NCI-H526 treated with DMSO at 0.1 percent for 48 hours (cell line): ENCODE measurements at regions not wholly inside any gene's neighbourhood (a gene's known extent, or its start where the extent isn't known, plus 50 kb on each side); places are given as distances from the start of the nearest gene placed in this dataset.
"Not testable (repeated sequence)": the region's sequence is repeated elsewhere in the genome, so short reads cannot be mapped to it uniquely, and the experiment has no call there.

Source experiments
- DNase-seq: peaks from one replicate; lab custom pipeline; 2025; lab: John Stamatoyannopoulos, UW

DNA sequence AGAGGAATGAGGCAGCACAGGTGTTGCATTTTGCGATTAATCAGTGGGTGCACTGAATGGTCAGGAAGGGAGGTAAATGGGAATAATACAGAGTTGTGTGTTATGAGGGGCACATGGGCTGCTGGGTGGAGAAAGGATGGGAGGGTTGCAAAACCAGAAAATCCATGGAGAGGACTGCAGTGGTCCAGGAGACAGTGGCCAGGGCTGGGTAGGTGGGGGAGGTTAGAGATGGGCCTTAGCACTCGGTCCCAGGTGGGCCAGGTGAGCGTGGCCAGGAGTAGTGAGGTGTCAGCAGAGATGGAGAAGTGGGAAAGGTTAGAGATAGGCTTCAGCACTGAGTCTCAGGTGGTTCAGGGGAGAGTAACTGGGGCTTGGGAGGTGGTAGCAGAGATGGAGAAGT lies 399.1 kb upstream of the LARGE1 start:
- DNase-seq: no peak

- no peak for DNase-seq
These were observed 404.5 kb upstream of the LARGE1 start for GRCh38 chr22:34324763-34325162.

- no peak for DNase-seq
These were observed 406.6 kb upstream of the LARGE1 start for GRCh38 chr22:34326901-34327300.

DNA sequence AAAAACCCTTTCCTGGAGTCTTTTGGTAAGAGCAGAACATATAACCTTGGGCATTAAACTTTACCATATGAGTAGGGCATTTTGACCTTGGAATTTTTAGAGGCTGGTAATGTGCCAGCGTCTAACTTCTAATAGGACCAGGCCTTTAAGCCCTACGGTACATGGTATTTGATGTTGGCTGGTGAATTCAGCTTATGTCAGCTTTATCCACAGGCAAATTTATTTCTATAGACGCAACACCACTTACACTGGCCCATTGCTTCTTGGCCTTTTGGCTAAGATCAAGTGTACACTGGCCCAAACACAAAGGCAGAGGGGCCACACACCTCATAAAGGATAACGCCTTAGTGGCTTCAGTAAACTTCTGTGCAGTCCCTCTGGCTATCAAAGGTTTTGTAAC lies 410.2 kb upstream of the LARGE1 start:
- no peak for DNase-seq

DNA sequence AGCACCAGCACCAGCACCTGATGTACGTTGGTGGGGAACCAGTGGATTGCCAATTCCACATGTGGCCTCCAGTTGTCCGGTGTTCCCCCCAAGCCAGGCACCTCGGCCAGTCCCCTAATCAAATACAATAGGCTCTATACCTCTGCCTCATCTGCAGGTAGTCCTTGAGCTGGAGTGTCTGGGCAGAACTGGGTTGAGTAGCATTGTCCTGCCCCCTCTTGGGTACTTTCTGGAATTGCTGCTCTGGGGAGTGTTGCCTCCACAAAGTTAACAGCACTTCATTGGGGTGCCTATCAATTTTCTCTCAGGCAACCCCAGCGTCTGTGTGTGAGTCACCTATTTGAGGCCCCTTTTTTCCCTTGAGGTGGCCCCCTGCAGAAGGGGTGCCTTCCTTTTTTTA lies 413.0 kb upstream of the LARGE1 start:
- no peak for DNase-seq

GRCh38 chr22:34334893-34335292 lies 414.6 kb upstream of the LARGE1 start:
- no peak for DNase-seq

- no peak for DNase-seq
These were observed 424.4 kb upstream of the LARGE1 start for GRCh38 chr22:34344702-34345101.

DNA sequence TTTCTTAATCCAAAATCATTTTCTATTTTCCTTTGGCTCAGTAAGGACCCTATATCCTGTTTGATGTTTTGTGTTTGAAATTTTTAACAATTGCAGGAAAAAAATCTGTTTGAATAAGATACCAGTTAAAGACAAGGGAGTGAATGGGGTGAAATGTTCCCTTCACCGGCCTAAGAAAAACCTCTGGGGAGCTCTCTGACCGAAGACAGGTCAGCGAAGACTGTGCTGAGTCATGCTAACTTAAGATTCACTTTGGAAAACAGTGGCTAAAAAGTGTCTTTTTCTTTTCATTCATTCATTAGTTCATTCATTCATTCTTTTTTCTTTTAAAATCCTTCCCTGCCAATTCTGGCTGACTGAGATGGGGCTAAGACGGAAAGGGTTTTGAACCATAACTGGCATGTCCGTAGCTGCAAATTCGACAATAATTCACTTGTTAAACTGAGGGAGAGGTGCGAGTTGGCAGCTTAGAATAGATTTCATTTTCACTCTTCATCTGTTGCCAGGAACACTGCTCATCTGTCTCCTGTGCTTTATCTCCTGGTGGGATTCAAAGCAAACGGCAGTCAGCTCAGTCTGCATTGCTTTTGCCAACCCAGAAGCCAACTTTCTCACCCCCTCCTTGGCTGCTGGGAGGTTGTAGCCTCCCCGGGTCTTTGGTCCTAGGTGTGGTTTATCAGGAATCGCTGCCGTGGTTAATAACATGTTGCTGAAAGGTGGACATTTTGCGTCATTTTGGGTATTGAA lies 434.0 kb upstream of the LARGE1 start:
- DNase-seq: no peak

DNA sequence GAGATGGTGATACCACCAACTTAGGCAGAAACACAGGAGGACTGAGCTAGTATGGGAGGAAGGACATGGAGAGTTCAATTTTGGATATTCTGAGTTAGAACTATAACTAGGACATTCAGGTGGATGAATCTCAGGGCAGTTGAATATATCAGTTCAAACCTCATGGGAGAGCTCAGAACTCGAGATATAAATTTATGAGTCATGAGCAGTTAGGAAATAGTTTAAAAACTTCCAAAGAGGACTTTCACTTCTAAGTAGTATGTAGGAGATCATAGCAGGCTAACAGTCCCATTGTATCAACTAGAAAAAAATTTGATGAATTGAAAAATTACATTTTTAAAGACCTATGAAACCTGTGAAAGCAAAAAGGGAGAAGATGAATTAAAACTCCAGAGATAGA lies 436.2 kb upstream of the LARGE1 start:
- DNase-seq: no peak

GRCh38 chr22:34370711-34371110 lies 450.4 kb upstream of the LARGE1 start:
- no peak for DNase-seq

DNA sequence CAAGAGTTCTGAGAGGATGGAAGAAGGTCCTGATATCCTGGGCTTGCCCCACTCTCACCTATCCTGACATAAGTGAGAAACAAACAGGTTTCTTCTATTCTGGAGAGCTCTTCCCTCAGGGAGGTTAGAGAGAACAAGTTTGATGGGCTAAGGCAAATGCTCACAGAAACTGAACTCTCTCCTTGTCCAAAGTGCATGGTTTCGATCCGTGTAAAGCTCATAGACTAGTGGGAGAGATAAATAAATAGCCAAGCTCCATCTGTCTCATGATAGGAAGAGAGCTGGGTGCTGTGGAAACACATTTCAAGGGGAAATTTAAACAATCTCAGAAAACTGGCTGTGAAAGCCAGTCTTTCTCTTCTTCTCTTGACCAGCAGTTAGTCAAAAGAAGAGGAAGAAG lies 459.5 kb upstream of the LARGE1 start:
- DNase-seq: no peak

- DNase-seq: no peak
These were observed 460.3 kb upstream of the LARGE1 start for GRCh38 chr22:34380532-34380931.

DNA sequence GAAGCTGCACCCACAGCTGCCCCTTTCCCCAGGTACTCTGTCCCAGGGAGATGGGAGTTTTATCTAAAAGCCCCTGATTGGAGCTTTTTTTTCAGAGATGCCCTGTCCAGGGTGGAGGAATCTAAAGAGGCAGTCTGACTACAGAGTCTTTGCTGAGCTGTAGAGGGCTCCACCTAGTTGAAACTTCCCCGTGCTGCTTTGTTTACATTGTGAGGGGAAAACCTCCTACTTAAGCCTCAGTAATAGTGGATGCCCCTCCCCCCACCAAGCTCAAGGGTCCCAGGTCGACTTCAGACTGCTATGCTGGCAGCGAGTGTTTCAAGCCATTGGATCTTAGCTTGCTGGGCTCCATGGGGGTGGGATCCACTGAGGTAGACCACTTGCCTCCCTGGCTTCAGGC lies 470.1 kb upstream of the LARGE1 start:
- no peak for DNase-seq

DNA sequence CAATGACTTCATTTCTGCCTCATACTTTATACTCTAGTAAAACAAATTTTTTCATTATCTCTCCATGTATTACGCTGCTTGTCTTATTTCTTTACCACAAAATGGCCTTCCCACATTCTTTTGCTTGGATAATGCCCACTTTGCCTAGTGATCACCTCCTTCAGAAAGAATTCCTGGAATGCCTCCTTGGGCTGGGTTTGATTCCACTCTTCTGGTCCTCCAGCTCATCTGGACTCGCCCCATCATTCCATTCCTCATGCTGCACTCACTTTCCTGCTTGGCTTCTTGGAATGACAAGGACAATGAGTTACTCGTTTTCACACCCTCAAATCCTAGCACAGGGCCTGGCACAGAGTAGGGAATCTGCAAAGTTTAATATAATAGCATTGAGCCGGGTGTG lies 475.1 kb upstream of the LARGE1 start:
- DNase-seq: no peak

DNA sequence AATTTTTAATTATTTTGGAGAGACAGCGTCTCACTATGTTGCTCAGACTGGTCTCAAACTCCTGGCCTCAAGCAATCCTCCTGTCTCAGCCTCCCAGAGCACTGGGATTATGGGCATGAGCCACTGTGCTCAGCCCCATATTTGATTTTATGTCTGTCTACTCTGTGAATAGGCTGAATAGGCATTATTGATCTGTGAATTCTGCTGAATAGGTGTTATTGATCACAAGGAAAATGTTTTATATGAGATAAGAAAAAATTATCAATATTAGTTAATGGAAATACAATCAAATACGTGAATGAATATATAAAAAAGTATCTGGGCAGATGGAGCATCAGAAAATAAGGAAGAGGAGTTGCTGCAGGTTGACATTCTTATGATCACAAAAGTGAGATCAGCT lies 483.4 kb upstream of the LARGE1 start:
- DNase-seq: no peak

- DNase-seq: no peak
These were observed 489.8 kb upstream of the LARGE1 start for GRCh38 chr22:34410111-34410510.

DNA sequence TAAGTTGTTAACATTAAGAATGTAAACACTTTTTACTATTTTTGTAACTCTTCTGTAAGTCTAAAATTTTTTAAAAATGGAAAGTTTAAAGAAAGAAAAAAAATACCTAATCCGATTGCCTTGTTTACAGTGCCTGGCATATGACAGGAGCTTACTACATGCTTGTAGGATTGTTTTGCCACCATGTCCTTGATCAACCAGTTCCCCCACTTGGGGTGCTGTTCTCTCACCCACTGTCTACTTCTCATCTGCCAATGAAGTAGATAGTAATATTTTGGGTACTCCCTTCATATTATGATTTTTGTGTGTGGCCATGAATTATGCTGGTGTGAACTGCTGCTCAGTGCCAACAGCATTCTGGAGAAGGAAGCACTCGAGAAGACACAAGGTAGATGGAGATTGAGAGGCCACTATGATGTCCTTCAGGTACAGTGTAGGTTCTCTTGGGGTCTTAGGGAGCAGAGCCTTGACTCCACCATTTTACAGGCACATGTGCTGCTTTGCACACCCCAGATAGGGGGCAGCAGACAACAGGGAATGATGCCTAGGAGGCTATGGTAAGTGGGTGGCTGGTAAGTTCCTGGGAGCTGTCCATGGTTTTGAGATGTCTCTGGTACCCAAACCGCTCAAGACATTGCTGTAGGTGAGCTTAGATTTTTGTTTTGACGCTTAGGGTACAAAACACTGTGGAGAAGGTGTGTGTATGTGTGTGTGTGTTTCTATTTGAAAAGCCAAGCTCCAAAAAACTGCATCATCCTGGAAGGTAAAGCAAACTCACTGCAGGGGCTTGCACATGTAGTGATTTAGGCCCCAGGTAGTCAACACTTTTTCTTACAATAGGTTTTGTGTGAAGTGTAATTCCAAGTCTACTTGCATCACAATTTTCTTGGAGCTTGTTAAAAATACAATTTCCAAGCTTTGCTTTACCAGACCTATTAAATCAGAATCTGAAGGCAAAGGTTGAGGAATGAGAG lies 494.5 kb upstream of the LARGE1 start:
- peak; percentile 29 for DNase-seq

DNA sequence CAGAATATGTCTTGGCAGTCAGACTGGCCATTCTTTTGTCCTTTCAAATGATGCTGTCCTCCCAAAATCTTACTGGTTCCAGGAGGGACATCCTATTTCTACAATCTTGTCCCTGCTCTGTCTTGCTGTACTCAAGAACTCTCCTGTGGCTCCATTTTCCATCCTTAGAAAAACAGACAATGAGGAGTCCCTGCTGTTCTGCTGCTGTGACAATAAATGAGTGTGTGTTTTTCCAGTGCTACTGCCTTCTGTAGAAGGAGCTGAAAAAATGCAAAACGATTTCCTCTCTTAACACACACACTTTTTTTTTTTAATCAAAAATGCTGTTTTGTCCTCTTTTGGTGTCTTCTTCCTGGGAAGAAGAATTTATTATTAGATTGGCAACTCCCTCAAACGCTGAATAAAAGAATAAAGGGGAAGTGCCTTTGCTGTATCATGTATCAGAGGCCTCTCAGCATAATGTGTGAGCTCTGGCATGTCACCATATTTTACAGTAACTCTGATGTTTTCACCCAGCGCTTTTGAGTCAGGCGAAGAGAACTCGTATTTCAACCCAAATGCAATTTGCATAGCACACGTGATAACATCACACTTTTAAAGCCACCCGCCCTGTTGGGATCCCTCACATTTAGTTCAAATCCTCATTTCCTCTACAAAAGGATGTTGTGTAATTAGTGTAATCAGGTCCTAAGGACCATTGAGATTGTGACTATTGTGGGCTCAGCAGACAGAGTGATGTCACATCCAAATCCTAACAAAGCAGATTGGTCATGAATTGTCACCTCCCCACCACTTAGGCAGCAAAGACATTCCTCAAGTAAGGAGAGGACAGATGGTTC lies 496.0 kb upstream of the LARGE1 start:
- peak; percentile 12 for DNase-seq

- not testable (repeated sequence) for DNase-seq
These were observed 502.7 kb upstream of the LARGE1 start for GRCh38 chr22:34422948-34423347.

DNA sequence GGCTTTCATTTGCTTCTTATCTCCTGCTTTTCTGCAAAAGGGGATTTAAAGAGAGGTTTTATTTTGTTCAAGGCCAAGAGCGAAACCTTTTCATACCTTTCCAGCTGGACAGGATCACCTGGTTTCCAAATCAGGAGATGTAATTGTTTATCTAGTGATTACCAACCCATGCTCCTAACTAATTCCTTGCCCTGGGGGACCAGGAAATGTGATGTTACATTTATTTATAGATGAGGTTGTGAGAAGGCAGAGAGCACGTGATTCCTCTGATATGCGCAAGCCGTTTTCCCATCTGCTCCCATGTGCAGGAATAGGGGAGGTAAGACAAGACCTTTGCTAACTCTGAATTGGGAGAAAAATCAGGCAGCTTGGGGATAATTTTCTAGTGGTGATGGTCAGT lies 507.2 kb upstream of the LARGE1 start:
- DNase-seq: no peak

DNA sequence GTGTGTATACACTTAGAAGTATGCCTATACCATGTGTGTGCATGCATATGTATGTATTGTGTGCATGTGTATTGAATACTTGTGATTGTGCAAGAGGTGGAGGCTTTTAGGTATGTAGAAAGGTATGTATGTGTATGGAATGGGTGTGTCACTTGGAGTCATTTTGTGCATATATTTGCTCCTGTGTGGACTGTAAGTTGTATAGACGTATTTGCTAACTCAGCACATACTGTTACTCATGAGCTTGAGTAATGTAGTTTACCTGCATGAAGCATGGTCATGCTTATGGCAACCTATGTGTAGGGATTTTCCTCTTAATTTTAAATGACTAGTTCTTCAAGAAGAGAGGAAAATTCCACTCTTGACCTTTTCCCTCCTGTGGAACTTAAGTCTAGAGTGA lies 507.6 kb upstream of the LARGE1 start:
- DNase-seq: no peak

DNA sequence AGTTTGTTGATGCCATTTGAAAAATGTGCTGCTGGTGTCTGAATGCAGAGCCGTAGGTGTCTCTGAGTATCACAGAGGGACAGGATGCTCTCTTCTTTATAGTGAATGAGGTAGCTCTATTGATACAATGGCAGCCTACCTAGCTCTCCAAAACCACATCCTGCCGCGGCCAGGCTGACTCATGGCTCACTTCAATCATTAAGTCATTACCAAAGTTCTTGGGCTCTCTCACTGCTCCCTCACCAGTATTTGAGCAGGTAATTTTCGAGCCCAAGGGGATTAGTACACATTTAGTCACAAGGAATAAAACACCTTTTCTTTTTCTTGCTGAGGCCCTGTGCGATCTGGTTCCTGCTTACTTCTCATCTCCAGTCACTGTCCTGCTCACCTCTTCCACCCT lies 509.0 kb upstream of the LARGE1 start:
- DNase-seq: no peak
